Mammary epithelial cell (primary cell): ENCODE measurements at regions not wholly inside any gene's neighbourhood (a gene's known extent, or its start where the extent isn't known, plus 50 kb on each side); places are given as distances from the start of the nearest gene placed in this dataset.

ENCODE experiments used
- EZH2 ChIP-seq: IDR thresholded peaks from 2 replicates; pipeline ENCODE4 v1.6.1; 2012; ENCODE audit warnings: low read length, inconsistent platforms, borderline replicate concordance
- TF ChIP-seq, protein P1 (sequence below), 2 donors: IDR thresholded peaks in 1 of 2; conservative IDR thresholded peaks in 1 of 2; 2 replicates each; pipeline ENCODE4 v1.5.1; 2011 to 2012; ENCODE audit warnings: inconsistent platforms in 2 of 2, low read length in 2 of 2, mild to moderate bottlenecking in 2 of 2, control low read depth in 1 of 2, low read depth in 1 of 2; ENCODE audit not compliant: insufficient read depth in 1 of 2; ENCODE audit errors: extremely low read depth in 1 of 2

DNA sequence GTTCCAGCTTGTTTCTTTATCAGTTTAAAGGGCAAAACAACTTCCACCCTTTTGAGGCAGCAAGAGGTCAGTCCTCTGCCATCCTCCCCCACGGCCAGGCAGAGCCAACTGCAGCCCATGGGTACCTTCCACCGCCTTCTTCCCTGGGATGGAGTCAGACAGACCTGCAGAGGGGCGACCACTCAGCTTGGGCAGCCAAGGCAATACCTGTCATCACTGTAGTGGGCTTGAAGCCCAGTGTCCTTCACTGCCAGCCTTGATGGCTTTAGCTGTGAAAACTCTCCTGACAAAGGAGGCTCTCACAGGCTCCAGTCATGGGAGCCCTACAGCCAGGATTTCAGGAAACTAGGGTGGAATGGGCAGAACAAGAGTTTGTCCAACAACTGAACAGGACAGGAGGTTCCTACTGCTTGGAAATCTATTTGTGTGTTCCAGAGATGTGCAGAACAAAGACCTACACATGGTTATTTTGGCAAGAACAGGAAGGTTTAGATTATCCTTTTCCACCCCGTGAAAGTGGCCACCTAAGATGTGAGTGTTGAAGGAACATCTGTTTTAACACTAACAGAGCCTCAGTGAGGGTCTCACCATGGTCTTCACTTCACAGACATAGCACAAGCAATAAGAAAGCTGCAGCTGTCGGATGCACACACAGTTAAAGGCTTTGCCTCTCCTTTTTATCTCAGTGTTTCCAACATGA lies 93.9 kb upstream of the RMDN2 start:
- TF ChIP-seq, protein P1, sequence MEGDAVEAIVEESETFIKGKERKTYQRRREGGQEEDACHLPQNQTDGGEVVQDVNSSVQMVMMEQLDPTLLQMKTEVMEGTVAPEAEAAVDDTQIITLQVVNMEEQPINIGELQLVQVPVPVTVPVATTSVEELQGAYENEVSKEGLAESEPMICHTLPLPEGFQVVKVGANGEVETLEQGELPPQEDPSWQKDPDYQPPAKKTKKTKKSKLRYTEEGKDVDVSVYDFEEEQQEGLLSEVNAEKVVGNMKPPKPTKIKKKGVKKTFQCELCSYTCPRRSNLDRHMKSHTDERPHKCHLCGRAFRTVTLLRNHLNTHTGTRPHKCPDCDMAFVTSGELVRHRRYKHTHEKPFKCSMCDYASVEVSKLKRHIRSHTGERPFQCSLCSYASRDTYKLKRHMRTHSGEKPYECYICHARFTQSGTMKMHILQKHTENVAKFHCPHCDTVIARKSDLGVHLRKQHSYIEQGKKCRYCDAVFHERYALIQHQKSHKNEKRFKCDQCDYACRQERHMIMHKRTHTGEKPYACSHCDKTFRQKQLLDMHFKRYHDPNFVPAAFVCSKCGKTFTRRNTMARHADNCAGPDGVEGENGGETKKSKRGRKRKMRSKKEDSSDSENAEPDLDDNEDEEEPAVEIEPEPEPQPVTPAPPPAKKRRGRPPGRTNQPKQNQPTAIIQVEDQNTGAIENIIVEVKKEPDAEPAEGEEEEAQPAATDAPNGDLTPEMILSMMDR (conservative IDR thresholded peaks at IDR 0.05 in 1 of 2, IDR thresholded peaks at IDR 0.05 in 1 of 2; ENCODE audit: extremely low read depth in 1 of 2, insufficient read depth in 1 of 2, low read depth in 1 of 2, low read length in 2 of 2): no peak
- no peak for TF ChIP-seq EZH2
